Fibroblast of pulmonary artery (primary cell): ENCODE measurements at regions not wholly inside any gene's neighbourhood (a gene's known extent, or its start where the extent isn't known, plus 50 kb on each side); places are given as distances from the start of the nearest gene placed in this dataset.
A peak's percentile ranks its signal among the peaks of the same experiment; 100 is the strongest.

Experiments
- DNase-seq: peaks from one replicate; pipeline ENCODE4 v3.0.0-alpha.2; 2010; ENCODE audit warnings: low read depth
- H3K4me3 ChIP-seq: replicated peaks from 2 replicates; pipeline ENCODE4 v1.5.1; 2011; ENCODE audit warnings: low read depth, mild to moderate bottlenecking, control low read depth, low read length, moderate library complexity
- CTCF ChIP-seq: IDR thresholded peaks from 2 replicates; pipeline ENCODE4 v1.5.1; 2011; ENCODE audit warnings: mild to moderate bottlenecking, control low read depth, low read length, inconsistent platforms; ENCODE audit errors: missing control alignments

- no peak overlapping the region for H3K4me3 ChIP-seq
- no peak for TF ChIP-seq CTCF
- DNase-seq, result no peak
These were observed 50.6 kb downstream of the SLIT2 start for GRCh38 chr4:20302336-20302735.

- peak; percentile 70 for DNase-seq
- TF ChIP-seq CTCF, result peak; percentile 47
- H3K4me3 ChIP-seq, result no peak overlapping the region
These were observed 54.3 kb downstream of the SLIT2 start for GRCh38 chr4:20305976-20306375.

- TF ChIP-seq CTCF, result no peak
- H3K4me3 ChIP-seq, result no peak overlapping the region
- no peak for DNase-seq
These were observed 60.2 kb downstream of the SLIT2 start for GRCh38 chr4:20311856-20312255.

GRCh38 chr4:20313237-20314030 lies 61.7 kb downstream of the SLIT2 start:
- peak; percentile 51 for DNase-seq
- no peak overlapping the region for H3K4me3 ChIP-seq
- TF ChIP-seq CTCF, result peak; percentile 44

GRCh38 chr4:20317424-20317985 lies 65.8 kb downstream of the SLIT2 start:
- no peak for TF ChIP-seq CTCF
- no peak overlapping the region for H3K4me3 ChIP-seq

GRCh38 chr4:20318001-20318908 lies 66.5 kb downstream of the SLIT2 start:
- no peak overlapping the region for H3K4me3 ChIP-seq
- no peak for TF ChIP-seq CTCF
- no peak for DNase-seq

More at GRCh38 chr4:20317424-20317985, 65.8 kb downstream of the SLIT2 start:
- no peak for DNase-seq
